ENCODE measurements at regions not wholly inside any gene's neighbourhood (a gene's known extent, or its start where the extent isn't known, plus 50 kb on each side); places are given as distances from the start of the nearest gene placed in this dataset.
"Not testable (repeated sequence)": the region's sequence is repeated elsewhere in the genome, so short reads cannot be mapped to it uniquely, and the experiment has no call there.

DNA sequence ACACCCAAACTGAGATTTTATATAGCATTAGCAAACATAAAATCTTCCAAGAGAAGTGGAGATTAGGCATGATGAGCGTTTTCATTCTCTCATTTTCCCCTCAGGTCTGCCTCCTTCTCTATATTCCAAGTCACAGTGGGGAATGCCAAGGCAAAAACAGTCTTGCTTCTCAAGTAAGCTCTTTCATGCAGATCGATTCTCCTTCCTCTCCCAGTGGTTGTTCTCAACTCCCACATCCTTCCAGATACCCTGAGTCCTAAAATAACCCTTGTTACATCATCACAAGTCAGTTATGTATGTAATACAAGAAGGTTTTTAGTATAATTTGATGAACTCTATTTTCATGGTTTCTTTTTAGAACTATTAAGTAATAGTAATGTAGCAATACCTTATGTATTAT, 150.6 kb downstream of the TXNL1 start:
- DNase-seq, result no peak

DNA sequence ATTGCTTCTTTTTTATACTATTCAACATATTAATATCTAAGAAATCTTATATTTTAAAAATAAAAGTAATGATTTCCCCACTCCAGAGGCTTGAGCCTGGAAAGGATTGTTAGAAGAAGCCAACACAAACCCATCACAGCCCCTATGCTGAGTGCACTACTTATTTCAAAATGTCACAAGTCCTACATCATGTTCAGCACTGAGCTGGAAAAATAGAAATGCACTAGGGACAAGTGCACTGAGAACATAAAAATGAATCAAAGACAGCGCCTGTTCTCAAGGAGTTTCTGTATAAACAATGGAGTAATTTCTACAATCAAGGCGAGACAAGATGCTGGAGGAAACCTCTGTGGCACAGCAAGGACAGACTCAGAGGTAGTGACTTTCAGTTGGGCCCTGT, 155.0 kb downstream of the TXNL1 start:
- DNase-seq, result no peak

DNA sequence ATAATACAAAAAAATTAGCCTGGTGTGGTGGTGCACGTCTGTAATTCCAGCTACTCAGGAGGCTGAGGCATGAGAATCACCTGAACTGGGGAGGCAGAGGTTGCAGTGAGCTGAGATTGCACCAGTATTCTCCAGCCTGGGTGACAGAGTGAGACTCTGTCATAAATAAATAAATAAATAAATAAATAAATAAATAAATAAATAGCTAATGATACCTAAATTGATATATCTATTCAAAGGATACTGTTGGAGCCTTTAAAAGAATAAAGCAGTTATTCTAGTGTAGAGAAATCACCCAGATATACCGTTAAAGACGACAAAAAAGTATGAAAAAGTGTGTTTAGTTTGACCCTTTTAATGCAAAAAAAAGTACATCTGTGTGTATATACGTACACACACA, 155.6 kb downstream of the TXNL1 start:
- DNase-seq, result not testable (repeated sequence)

DNA sequence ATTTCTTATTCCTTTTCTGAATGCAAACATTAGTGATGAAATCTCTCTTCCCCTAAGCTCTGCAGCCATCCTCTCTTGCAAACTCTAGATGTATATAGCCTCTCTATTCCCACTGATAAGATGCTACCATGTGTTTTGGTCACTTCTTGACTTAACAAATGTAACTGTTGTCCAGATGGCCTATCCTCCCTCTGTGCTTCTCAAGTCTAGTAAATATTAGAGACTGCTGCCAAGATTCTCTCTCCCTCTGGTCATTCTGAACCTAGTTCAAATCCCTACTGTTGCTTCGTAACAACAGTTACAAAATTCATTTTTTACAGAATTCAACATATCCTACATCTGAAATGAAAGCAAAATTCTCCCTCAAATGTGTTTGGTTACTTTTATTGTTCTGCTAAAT, 156.6 kb downstream of the TXNL1 start:
- DNase-seq, result no peak

DNA sequence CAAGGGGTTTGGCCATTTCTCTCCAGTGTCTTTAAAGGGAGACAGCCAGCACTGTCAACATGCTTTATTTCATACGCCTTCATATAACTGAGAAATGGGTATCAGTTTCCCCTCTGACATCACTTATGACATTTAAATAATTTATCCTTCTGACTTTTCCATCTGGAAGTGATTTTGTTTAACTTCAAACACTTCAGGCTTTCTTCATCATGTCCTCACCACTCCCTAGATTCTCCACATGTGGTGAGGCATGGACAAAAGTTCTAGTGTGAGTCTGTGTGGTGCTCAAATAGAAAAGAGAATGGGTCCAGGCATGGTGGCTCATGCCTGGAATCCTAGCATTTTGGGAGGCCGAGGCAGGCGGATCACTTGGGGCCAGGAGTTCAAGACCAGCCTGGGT, 158.6 kb downstream of the TXNL1 start:
- DNase-seq, result no peak

DNA sequence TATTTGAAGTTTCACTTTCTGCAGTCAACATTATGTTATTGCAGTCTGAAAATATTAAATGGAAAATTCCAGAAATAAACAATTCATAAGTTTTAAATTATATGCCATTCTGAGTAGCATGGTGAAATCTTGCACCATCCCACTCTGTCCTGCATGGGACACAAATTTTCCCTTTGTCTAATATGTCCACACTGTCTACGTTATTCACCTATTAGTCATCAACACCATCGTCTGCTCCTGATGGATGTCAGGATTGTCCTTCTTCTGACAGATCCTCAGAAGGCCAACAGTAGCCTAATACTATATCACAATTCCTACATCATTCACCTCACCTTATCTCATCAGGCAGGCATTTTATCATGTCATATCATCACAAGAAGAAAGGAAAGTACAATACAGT, 163.1 kb downstream of the TXNL1 start:
- peak; percentile 56 for DNase-seq

DNA sequence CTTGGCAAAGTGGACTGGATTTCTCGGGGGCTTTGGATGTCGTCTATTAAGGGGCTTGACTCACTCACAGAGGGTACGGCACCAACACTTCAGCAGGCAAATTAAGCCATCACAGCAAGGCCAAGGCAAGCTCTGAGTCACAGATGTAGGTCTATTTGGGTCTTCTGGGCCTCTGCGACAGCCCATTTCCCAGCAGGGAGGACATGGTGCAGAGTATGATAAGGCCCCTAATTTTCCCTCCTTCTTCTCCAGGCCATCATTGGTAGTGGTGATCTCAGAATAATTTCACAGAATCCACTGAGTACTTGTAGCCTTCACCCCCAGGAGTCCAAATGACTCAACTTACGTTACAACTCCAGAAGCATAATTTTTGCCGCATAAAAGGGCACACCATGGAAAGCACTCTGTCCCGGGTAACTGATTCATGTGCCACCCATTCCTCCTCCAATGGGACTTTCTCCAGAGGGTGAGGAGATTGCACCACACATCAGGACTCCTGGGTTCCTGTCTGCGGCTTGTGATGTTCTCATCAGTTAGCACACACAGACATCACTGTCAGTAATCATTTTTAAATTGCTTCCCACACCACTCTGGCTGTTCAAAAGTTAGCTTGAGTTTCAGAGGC, 164.9 kb downstream of the TXNL1 start:
- DNase-seq, result no peak

DNA sequence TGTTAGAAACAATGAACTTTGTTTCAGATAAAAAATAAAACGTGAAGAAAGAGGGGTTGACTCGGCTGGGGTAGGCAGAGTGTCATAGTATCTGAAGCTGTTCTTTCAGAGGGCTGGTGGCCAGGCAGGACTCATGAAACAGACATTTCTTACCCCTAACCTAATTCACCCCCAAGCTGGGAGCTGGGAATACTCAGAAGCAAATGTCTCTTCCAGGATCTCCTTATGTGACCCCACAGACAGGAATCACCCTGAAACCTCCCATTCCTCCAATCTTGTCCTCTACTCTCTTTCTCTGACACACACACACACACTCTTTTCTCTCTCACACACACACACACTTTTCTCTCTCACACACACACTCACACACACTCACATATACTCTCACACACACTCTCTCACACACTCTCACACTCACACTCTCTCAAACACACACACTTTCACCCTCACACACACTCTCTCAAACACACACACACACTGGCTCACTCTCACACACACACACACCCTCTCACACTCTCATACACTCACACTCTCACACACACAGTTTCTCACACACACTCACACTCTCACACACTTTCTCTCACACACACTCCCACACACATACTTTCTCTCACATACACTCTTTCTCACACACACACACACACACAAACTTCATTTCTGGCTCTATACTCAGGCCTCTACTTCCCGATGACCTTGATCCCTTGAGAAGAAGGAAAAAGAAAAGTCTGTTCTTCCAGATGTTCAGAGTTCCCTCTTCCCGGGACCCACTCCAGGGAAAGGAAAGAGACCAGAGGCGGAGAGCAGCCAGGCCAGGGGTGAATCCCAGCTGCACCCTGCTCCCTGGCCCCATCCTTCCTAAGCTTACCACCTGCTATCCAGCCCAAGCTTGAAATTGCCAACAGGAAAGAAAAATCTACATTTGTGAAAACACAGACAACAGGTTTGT, 167.7 kb downstream of the TXNL1 start:
- DNase-seq, result no peak

DNA sequence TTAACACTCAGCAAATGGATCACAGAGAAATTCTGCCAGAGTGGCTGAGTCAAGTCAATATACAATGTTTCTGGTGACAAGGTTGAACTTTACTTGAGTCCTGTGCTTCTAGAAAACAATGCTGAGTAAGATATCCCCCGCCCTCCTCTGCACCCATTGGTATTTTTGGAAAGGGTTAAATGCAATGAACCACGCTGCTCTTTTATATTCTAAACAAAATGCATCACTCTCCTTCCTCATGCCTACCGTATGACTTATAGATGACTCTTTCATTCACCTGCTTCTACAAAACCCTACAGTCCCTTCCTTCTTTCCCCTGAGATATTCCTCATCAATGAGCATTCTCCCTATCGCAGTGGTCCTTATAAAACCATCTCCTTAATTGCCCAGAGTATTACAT, 168.8 kb downstream of the TXNL1 start:
- no peak for DNase-seq

DNA sequence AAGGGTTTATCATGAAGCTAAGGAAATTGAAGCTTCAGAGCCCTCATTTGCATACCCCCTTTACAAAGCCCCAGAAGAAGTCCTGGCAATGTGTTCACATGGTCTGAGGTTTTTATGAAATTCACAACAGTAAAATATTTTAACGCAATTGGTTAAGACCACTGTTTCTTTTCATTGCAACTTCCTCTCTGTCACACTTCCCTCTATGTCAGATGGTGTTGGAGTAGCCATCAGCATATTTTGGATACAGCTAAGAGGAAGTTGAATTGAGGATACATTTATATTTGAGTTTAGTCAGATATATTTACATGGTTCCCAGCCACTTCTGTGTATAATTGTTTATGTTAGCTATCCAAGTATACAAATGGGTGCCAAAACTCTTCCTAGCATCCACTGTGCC, 170.0 kb downstream of the TXNL1 start:
- no peak for DNase-seq

DNA sequence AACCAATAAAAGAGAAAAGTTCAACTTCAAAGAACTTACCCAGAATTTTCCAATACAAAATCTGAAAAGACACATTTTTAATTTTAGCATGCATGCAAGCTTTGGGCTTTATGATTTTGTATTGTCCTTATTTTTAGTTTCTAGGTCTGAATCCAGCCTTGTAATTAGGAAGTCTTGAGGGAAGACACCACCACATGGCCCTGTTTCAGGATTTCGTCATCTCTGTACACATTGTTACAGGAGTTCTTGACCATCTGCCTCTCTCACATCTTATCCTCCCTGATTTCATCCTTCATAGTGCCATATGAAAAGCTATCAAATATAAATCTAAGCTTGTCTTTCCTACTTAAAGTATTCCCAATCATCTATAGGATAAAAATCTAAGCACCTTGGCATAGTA, 176.1 kb downstream of the TXNL1 start:
- no peak for DNase-seq

DNA sequence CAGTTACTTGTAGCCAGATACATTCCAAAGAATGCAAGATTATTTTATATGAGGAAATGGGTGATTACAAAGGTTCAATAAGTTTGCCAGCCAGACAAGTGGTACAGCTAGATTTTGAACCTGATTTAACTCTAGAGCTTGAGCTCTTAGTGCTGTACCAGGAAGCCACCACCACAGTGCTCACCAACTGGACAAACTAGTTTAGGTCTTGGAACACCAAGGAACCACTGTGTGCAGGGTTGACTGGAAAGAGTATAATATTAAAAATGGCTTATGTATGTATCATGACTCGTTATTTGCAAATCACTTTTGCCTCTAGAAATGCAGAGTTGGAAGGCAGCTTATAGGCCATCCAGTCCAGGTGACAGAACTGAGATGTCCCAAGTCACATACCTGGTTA, 177.2 kb downstream of the TXNL1 start:
- no peak for DNase-seq

DNA sequence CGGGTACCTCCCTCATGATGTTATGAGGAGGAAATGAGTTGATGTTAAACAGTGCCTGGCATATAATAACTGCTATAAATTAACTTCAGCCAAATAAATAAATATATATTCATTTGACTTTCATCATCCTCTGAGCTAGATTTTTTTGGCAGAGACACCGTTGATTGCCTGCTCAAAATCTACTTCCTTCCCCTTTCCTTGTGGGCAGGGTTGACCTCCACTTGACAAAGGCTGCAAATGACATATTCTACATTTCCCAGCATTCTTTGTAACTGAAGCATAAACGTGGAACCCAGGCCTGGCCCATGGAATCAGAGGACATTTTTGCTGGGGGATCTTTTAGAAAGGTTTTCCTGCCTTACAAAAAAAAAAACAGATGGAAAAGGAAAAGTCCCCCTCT, 177.8 kb downstream of the TXNL1 start:
- DNase-seq, result no peak

DNA sequence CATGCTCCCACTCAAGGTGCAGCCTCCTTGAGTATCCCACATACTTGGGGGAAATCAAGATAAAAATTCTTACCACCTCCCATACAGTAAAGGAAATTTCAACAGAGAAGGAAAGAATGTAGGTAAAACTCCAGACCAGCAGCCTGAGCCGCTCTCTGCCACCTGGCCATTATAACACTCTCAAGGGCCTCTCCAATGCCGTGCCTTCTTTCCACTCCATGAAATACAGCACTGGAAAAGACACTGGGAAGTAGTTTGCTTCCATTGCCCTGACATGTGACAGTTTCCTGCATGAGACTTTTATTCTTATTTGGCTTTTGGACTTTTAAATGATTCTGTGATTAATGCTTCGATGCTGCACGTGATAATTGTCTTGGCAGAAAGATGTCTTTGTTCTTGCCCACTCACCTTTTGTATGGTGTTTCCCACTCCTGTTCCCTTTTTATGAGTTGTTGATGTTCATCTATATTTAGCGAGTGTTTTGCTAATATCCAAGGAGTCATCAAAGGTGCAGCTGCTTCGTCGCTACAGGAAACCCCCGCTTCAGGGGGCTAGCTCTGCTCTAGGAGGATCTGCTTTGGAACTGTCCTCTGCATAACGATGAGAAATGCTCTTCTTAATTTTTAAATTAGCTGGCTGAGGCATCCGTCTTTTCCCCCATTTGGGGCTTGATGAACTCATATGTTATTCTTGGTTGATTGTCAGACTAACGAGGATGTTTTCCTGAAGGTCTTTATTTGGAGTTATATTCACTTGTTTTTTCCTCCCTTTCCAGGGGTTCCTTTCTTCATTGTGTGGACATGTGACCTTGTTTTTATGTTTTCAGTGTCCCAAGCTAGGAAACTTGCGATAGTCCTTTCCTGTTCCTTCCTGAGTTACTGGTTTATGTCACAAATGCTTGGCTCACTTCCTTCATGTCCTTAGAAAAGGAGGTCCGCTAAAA, 179.4 kb downstream of the TXNL1 start:
- DNase-seq, result no peak

DNA sequence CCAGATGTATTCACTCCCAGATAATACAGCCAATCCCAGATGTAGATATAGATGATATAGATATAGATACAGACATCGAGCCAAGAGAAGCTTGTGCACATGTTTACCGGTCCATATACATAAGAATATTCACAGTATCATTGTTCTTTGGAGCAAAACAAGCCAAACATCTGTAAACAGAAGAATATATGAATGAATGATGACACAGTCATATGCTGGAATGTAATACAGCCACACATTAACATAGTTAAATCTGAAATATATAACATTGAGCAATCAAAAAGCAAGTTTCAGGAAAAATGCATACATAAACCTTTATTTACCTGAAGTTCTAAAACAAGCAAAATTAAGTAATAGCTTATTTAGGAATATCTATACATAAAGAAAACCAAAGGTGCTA, 182.5 kb downstream of the TXNL1 start:
- no peak for DNase-seq

DNA sequence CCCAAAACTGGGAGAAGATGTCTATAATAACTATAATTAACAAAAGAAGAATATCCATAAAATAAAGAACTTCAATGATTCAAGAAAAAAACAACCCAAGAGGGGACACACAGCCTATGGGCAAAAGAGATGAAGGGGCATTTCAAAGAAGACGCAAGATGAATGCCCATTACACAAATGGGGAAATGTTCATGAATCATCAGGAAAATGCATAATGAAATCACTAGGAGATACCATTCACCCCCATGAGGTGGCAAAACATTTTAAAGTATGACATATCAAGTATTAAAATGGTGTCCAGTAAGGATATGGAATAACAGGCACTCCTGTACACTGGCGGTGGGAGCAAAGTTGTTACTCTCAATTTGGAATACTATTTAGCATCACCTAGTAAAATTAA, 183.3 kb downstream of the TXNL1 start:
- DNase-seq, result no peak

DNA sequence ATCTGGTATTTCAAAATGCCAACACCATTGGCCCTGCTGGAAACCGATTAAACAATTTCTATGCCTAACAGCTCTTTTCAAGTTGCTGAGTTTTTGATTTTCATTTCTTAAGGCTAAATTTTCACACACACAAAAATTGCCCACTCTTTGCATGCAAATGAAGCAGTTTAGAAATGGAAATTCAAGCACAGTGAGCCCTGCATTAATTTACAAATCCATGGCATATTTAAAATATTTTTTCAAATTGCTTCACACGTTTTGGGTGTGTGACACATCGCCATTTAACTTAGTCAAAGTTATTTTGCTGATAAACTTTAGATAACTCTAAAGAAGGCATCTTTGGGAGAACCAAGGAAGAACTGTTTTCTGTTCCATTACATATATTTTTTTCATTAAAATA, 184.8 kb downstream of the TXNL1 start:
- DNase-seq, result no peak

DNA sequence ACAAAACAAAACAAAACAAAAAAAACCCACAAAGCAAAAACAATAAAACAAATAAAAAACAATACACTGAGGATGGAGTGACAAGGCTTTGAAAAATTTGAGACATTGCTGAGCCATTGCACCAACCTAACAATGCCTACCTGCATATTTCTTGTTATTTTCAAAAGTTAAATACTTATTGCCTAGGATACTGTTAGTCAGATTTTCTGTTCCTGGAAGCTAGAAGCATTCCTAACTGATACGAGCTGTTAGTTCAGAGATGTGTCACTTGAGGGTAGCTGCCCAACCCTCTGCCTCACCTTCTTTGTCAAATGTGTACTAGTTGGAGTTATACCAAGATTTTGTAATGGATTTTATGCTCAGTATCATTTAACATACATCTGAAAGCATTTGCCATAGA, 187.2 kb downstream of the TXNL1 start:
- no peak for DNase-seq

DNA sequence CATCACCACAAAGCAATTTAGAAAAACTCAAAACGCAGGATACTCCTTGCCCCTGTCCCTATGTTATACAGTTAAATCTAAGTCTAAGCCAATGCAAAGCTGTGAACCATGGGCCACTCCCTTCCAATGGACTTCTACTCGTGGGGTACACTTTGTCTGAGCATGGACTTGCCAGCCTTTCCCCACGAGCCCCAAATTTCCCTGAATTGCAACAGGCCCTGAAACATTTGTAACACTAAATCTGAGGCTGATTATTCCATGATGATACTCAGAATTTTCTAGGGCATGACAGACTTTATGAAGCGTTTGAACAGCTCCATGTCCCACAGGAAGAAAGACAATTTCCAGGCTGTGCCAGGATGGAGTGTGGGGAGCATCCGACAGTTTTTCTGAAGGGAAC, 189.6 kb downstream of the TXNL1 start:
- DNase-seq, result no peak

DNA sequence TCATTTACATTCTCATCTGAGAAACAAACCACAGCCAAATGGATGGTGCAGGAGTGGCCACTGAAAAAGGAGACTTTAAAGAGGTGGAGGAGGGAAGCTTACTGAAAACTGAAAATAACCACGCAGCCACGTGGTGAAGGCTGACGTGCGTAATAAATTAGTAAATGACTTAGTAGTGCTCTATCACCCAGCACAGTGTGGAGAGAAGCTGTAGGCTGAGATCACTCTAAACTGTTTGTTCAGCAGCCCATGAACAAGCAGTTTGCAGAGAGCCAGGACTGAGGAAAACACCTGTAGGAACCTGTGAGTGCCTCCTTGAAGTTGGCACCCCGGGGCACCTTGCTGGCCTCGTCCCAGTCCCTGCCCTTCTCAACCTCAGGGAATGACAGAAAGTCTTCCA, 193.0 kb downstream of the TXNL1 start:
- DNase-seq, result no peak

DNA sequence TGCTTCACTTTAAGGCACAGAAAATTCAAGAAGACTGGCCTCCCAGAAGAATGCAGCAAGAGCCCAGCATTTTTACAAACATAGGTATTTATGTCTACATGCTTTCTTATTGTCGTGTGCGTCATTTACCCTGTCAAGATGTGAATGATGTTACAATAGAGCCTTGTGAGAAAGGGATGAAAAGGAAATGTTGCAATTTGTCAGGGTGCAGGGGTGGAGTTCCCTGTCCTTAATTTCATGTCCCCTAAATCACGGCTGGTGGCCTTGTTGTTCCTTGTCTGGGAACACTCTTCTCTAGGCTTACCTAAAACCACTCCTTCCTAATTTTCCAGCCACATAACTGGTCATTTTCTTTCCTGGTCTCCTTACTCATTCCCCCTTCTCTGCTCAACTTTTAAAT, 194.2 kb downstream of the TXNL1 start:
- DNase-seq, result no peak

DNA sequence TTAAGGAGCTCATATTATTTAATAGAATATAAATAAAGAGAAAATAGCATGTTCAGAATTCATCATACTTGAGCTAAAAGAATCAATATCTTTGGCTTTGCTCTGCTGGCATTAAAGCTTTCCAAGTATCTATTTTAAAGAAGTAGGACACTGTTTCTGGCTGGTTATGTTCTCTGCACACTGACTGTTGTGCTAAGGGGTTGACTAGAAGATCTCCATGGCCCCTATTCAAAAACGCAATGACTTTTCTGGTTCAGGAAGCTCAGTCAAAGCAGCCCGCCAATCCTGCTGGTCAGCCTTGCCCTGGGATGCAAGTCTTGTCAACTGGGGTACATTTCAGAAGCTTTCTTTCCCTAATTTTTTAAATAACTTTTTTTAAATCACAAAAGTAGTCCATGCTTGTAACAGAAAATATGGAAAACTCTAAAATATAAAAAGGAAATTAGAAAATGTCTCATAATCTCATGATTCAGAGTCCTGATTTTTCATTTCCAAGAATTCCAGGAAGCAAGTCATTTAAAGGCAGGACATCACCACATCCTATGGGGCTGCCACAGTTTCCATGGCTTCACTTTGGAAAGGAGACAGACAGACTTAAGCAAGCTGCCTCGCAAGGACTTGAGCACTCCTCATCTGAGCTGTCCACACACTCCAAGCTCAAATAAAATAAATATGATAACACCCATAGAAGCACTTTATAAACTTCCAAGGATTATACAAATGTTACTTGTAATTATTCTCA, 195.1 kb downstream of the TXNL1 start:
- DNase-seq, result no peak

Data from fibroblast of skin of back (primary cell).